HG03442 (cell line): ENCODE measurements at regions not wholly inside any gene's neighbourhood (a gene's known extent, or its start where the extent isn't known, plus 50 kb on each side); places are given as distances from the start of the nearest gene placed in this dataset.

Source experiments
- ATAC-seq: cut with Tn5 transposase; IDR thresholded peaks from one replicate; pipeline ENCODE4 v1.9.1; 2021; ENCODE audit warnings: mild to moderate bottlenecking, moderate library complexity; ENCODE audit not compliant: unreplicated experiment

- ATAC-seq = no peak
Observed at GRCh38 chr3:72571052-72571451, 277.2 kb downstream of the SHQ1 start.

- ATAC-seq = no peak
Observed at GRCh38 chr3:72569754-72570440, 278.3 kb downstream of the SHQ1 start.

GRCh38 chr3:72568083-72568482 is 280.2 kb downstream of the SHQ1 start:
- no peak for ATAC-seq

GRCh38 chr3:72567474-72567873 is 280.8 kb downstream of the SHQ1 start:
- no peak for ATAC-seq

GRCh38 chr3:72565593-72565992 is 282.7 kb downstream of the SHQ1 start:
- no peak for ATAC-seq

GRCh38 chr3:72563690-72564370 is 284.4 kb downstream of the SHQ1 start:
- ATAC-seq = no peak

GRCh38 chr3:72560846-72561675 is 287.2 kb downstream of the SHQ1 start:
- ATAC-seq = no peak

- ATAC-seq = no peak
Observed at GRCh38 chr3:72559385-72559784, 288.9 kb downstream of the SHQ1 start.

- no peak for ATAC-seq
Observed at GRCh38 chr3:72558001-72558400, 290.2 kb downstream of the SHQ1 start.

- ATAC-seq = no peak
Observed at GRCh38 chr3:72555714-72556113, 292.5 kb downstream of the SHQ1 start.

GRCh38 chr3:72554689-72555088 is 293.6 kb downstream of the SHQ1 start:
- ATAC-seq = no peak

- no peak for ATAC-seq
Observed at GRCh38 chr3:72553298-72553697, 294.9 kb downstream of the SHQ1 start.

- no peak for ATAC-seq
Observed at GRCh38 chr3:72550582-72551262, 297.5 kb downstream of the SHQ1 start.

- ATAC-seq = no peak
Observed at GRCh38 chr3:72549761-72550581, 298.3 kb downstream of the SHQ1 start.

GRCh38 chr3:72548981-72549380 is 299.3 kb downstream of the SHQ1 start:
- ATAC-seq = no peak

- no peak for ATAC-seq
Observed at GRCh38 chr3:72548461-72548860, 299.8 kb downstream of the SHQ1 start.

- no peak for ATAC-seq
Observed at GRCh38 chr3:72547183-72547582, 301.1 kb downstream of the SHQ1 start.

- no peak for ATAC-seq
Observed at GRCh38 chr3:72544239-72544638, 304.0 kb downstream of the SHQ1 start.

GRCh38 chr3:72543246-72543645 is 305.0 kb downstream of the SHQ1 start:
- no peak for ATAC-seq

GRCh38 chr3:72542781-72543180 is 305.5 kb downstream of the SHQ1 start:
- no peak for ATAC-seq
